HUES64 (cell line): ENCODE measurements at regions not wholly inside any gene's neighbourhood (a gene's known extent, or its start where the extent isn't known, plus 50 kb on each side); places are given as distances from the start of the nearest gene placed in this dataset.

ENCODE experiments used
- H3K27ac ChIP-seq: 2 replicates; pipeline ENCODE4 v1.7.0; 2013; ENCODE audit warnings: low read depth, low read length, inconsistent platforms
- H3K27me3 ChIP-seq: 2 replicates; pipeline ENCODE4 v1.6.1; 2013; ENCODE audit warnings: mild to moderate bottlenecking, low read length; ENCODE audit not compliant: insufficient read depth
- H3K36me3 ChIP-seq: 2 replicates; pipeline ENCODE4 v1.6.1; 2013; ENCODE audit warnings: mild to moderate bottlenecking, low read length; ENCODE audit not compliant: insufficient read depth
- H3K4me1 ChIP-seq: 2 replicates; pipeline ENCODE4 v1.6.1; 2013; ENCODE audit warnings: mild to moderate bottlenecking, low read length, moderate library complexity; ENCODE audit not compliant: insufficient read depth
- H3K4me3 ChIP-seq: 2 replicates; pipeline ENCODE4 v1.5.1; 2013; ENCODE audit warnings: mild to moderate bottlenecking, low read length, moderate library complexity
- H3K9ac ChIP-seq: 2 replicates; pipeline ENCODE4 v1.6.1; 2013; ENCODE audit warnings: mild to moderate bottlenecking, low read depth, low read length
- H3K9me3 ChIP-seq: 2 replicates; pipeline ENCODE4 v1.6.1; 2013; ENCODE audit warnings: low read depth, low read length; ENCODE audit not compliant: insufficient read depth
- WGBS: fragments of 150-250, 120-280 bp; methylation state at CpG from one replicate; pipeline ENCODE4 v1.1.7; 2013; ENCODE audit warnings: missing lambda C conversion rate; 5-methylcytosine and 5-hydroxymethylcytosine counted together

DNA sequence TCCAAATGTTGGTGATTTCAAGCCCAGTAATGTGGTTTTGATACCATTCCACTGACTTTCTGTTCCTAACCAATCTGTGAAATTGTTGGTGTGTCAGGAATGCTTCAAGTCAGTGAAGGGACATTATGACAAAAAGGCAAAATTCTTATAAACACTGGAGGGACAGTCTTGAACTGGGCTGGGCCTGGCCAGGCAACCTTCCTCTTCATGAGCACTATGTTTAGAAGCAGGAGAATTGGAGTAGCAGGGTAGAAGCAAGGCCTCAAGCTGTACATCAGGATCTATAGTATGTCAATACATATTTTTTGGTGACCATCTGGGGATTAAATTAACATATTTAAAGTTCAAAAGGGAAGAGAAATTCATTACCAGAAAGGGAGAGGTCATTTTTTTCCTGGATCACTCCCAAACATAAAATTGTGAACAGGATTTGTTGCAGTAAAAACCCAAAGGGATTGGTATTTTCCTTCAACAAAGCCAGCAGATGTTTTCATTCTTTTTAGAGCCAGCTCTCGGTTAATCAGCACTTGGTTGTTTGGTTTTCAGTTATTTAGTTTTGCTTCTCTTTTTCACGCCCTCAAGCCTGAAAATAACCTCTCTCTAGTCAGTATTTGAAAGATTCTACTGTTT, 77.9 kb upstream of the PIK3R1 start:
- H3K9ac ChIP-seq, result no peak overlapping the region
- H3K9me3 ChIP-seq, result no peaks in the 10 kb centered on the region
- no peaks in the 10 kb centered on the region for H3K27me3 ChIP-seq
- H3K4me3 ChIP-seq, result no peak overlapping the region
- no peaks in the 10 kb centered on the region for H3K36me3 ChIP-seq
- H3K27ac ChIP-seq, result no peak overlapping the region
- WGBS, result 100% methylated on average over 1 of the region's 2 CpGs
- no peaks in the 10 kb centered on the region for H3K4me1 ChIP-seq

DNA sequence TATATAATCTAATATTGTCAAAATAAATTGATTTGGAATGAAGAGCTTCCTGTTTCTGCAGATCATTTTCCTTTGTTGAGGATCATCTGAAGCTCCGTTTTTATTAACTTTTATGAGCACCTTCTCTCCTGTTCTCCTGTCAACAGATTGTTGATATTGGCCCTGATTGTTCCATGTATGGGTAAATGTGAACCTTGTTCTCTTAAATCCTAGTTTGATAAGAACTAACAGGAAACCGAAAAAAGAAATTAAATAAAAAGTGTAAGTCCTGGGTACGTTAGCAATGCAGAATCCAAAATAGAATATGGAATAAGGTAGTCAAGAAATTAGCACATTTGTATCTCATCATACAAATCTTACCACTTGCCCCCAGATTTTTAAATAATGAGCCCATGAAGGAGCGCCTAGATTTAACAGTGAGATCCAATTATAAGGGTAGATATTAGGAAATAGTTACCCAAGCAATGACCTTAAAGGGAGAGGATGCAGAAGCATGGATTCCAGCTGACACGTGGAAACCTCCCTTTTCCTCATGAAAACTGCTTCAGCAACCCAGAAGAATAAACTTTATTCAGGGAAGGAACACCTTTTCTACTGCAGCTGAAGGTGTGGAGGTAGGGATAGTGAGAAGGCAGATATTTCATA, 80.8 kb upstream of the PIK3R1 start:
- Histone ChIP-seq H3K27ac (no peak overlapping the region), H3K4me1 (no peaks in the 10 kb centered on the region), H3K9ac (no peak overlapping the region), H3K4me3 (no peak overlapping the region), H3K27me3 (no peaks in the 10 kb centered on the region), H3K9me3 (no peaks in the 10 kb centered on the region), H3K36me3 (no peaks in the 10 kb centered on the region)
- WGBS, result 92% methylated on average over 2 of the region's 5 CpGs

DNA sequence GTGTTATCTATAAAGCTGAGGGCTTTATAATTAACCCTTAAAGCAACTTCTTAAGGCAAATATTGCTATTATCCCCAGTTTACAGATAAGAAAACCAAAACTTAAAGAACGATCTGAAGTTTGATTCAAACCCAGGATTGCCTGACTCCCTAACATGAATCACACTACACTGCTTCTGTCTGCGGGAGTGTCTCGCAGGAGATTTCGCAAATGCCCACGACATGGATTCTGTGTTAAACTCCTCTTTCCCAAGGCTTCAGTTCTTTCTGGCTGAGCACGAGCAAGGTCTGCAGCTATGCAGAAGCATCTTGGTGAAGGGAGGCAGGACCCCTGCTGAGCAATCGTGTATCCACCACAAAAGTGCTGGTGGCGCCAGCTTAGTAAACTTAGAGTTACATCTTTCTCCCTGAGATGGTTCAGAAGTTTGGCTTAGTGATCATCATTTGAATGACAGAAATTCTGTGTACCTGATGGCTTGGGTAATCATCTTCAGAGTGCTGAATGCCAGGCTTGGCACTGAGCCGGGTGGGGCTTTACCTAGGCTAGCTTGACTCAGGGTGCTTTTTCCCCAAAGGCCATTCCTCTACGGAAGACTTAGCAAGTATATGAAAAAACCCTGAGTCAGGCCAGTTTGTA, 81.4 kb upstream of the PIK3R1 start:
- H3K9me3 ChIP-seq, result no peaks in the 10 kb centered on the region
- no peak overlapping the region for H3K27ac ChIP-seq
- WGBS, result 73% methylated on average over 10 of the region's 10 CpGs

DNA sequence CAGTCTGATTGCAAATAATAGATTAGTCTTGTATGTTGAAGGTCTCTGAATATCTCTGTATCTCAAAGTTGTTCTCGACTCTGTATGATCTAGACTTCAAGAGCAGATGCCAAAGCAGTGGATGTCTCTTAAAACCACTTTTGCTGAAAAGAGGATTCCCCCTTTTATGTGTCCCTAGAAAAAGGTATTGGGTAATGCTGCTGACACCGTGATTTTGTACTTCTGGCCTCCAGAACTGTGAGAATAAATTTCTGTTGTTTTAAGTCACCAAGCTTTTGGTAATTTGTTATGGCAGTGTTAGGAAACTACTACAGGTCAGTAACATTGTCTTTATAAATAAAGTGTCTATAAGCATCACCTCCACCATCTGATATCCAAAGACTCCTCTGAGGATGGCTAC, 85.3 kb upstream of the PIK3R1 start:
- H3K27ac ChIP-seq, result no peak overlapping the region
- no peaks in the 10 kb centered on the region for H3K9me3 ChIP-seq
- no peaks in the 10 kb centered on the region for H3K27me3 ChIP-seq
- H3K4me1 ChIP-seq, result no peaks in the 10 kb centered on the region
- H3K36me3 ChIP-seq, result no peaks in the 10 kb centered on the region
- no peak overlapping the region for H3K9ac ChIP-seq
- WGBS, result 95% methylated on average over 2 of the region's 2 CpGs
- no peak overlapping the region for H3K4me3 ChIP-seq

More for the DNA sequence above, 81.4 kb upstream of the PIK3R1 start:
- Histone ChIP-seq H3K4me1 (no peaks in the 10 kb centered on the region), H3K9ac (no peak overlapping the region), H3K27me3 (no peaks in the 10 kb centered on the region), H3K36me3 (no peaks in the 10 kb centered on the region), H3K4me3 (no peak overlapping the region)

DNA sequence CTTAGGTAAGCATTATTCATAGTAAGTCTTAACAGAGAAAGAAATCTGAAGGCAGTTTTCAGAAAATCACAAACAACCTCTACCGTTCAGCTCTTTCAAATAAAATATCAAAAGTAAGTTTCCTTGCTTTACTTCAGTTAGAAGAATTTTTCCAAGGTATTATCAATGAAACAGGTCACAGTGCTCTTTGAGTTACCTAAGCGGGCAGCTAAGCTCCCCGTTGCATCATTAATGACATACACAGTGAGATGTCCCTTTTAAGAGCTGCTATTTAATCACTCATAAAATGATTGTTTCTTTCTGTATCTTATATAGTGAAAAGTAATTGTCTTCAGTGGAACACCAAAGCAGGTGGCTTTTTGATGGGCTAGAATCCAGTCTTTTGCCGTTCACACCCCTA, 86.2 kb upstream of the PIK3R1 start:
- Histone ChIP-seq H3K4me3 (no peak overlapping the region), H3K27me3 (no peaks in the 10 kb centered on the region), H3K36me3 (no peaks in the 10 kb centered on the region), H3K9me3 (no peaks in the 10 kb centered on the region), H3K4me1 (no peaks in the 10 kb centered on the region), H3K9ac (no peak overlapping the region), H3K27ac (no peak overlapping the region)
- 81% methylated on average over 4 of the region's 4 CpGs for WGBS

DNA sequence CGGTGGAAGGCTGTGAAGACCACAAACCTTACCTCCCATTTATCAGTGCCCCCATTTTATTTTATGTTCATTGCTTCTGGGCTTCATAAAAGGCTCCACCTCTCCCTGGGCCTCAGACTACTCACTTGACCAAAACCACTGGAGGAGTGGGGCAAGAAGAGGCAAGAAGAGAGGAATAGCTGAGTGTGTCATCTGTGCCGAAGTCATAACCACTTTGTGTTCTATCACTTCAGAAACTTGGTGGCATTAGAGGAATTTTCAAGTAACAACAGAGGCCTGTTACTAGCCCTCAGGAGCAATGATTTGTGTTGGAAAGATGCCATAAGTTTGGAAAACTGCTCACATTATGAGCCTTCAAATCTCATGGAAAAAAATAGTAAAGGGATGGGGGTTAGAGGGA, 88.7 kb upstream of the PIK3R1 start:
- Histone ChIP-seq H3K9ac (no peak overlapping the region), H3K27ac (no peak overlapping the region), H3K36me3 (no peaks in the 10 kb centered on the region), H3K4me1 (no peaks in the 10 kb centered on the region), H3K27me3 (no peaks in the 10 kb centered on the region), H3K4me3 (no peak overlapping the region), H3K9me3 (no peaks in the 10 kb centered on the region)
- WGBS, result 97% methylated on average over 2 of the region's 2 CpGs

DNA sequence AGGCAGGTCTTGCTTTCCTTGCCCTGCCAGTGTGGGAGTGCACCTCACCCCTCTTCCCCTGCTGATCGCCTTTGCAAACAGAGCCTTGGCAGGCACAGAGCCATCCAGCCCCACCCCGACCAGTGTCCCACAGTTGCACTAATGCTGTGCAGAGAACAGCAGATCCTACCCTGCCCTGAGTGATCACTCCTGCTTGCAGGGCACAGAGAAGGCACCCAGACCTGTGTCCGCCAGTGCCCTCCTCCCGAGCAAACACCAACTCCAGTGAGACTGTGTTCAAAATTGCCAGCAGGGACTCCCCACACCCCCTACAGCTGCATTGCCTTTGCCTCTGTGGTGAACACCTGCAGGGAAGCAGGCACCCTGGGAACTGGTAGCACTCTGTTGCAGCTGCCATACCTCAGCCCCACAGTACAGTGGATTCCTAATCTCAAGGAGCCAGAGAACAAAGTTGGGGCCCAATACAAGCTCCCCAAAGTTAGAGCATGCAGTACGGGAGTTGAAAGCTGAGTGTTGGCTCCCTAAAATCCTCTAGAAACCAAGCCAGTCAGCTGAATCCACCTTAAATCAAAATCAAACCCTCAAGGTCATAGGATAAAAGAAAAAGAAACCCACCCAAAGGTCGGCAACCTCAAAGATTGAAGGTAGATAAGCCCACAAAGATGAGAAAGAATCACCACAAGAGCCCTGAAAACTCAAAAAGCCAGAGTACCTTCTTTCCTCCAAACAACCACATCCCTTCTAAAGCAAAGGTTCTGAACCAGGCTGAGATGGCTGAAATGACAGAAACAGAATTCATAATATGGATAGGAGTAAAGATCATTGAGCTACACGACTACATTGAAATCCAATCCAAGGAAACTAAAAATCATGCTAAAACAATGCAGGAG, 92.9 kb upstream of the PIK3R1 start:
- Histone ChIP-seq H3K9ac (no peak overlapping the region), H3K36me3 (no peaks in the 10 kb centered on the region), H3K9me3 (no peaks in the 10 kb centered on the region), H3K4me1 (no peaks in the 10 kb centered on the region), H3K27me3 (no peaks in the 10 kb centered on the region), H3K27ac (no peak overlapping the region), H3K4me3 (no peak overlapping the region)
- WGBS, result 88% methylated on average over 7 of the region's 7 CpGs

DNA sequence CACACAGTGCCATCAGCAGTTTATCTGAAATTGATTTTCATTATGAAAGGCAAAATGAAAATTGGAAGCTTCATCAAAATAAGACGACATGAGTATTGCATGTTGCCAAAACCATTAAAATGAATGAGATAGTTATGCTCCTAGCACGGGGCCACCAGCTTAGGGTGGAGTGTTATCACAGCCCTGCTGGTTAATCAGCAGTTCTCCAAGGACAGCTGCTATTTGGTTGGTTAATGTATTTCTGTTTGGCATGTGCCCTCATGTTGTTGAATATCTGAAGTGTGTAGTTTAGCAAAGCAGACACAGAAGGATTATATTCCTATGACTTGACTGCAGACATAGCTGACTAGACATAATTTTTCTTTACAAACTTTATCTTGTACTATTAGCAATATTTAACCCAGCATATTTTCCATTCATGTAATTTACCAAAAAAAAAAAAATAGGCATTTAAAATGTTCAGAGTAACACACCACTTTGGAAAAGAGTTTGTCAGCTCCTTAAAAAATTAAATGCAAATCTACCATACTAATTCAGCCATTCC, 98.6 kb upstream of the PIK3R1 start:
- no peak overlapping the region for H3K4me3 ChIP-seq
- 92% methylated on average over 2 of the region's 2 CpGs for WGBS
- H3K27ac ChIP-seq, result no peak overlapping the region
- no peaks in the 10 kb centered on the region for H3K27me3 ChIP-seq
- H3K9me3 ChIP-seq, result no peaks in the 10 kb centered on the region
- no peaks in the 10 kb centered on the region for H3K36me3 ChIP-seq
- H3K4me1 ChIP-seq, result no peaks in the 10 kb centered on the region
- no peak overlapping the region for H3K9ac ChIP-seq

DNA sequence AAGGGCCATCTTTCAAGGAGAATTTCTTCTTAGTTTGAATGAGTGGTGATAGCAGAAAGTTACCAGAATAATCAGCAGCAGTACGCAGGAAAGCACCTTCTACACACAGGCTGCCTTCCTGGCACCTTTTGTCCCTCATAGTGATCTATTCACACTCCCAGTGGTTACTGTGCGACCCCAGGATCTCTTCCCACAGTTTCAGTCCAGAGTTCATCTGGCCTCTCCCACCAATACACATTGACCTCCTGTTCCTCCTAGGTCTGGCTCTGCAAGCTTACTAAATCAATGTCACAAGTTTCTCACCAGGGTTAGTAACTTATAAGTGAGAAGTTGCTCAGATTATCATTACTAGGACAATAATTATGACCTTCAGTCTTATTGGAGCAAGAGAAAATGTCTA, 99.1 kb upstream of the PIK3R1 start:
- Histone ChIP-seq H3K36me3 (no peaks in the 10 kb centered on the region), H3K4me3 (no peak overlapping the region), H3K4me1 (no peaks in the 10 kb centered on the region), H3K27ac (no peak overlapping the region), H3K9ac (no peak overlapping the region), H3K27me3 (no peaks in the 10 kb centered on the region), H3K9me3 (no peaks in the 10 kb centered on the region)
- WGBS, result 67% methylated on average over 2 of the region's 2 CpGs

DNA sequence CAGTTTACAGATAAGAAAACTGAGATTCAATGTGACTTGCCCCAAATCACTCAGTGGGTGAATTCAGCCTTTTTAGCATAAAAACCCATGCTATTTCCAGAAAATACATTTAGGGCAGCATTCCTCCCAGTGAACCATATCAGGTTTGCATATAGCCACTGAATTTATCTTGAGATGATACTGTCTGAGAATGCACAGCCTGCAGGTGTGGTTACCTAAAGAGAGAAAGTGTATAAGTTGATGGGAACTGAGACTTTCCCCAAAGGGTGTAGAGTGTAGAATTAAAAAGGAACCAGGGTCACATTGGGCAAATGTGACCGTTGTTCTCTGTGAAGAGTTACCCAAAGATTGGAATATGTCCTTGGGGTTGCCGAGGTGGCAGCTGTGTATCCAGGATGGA, 100.0 kb upstream of the PIK3R1 start:
- Histone ChIP-seq H3K4me1 (no peaks in the 10 kb centered on the region), H3K27me3 (no peaks in the 10 kb centered on the region), H3K4me3 (no peak overlapping the region), H3K9me3 (no peaks in the 10 kb centered on the region), H3K9ac (no peak overlapping the region), H3K36me3 (no peaks in the 10 kb centered on the region), H3K27ac (no peak overlapping the region)
- WGBS, result 94% methylated on average over 2 of the region's 2 CpGs
